ENCODE measurements at regions not wholly inside any gene's neighbourhood (a gene's known extent, or its start where the extent isn't known, plus 50 kb on each side); places are given as distances from the start of the nearest gene placed in this dataset.
"Not testable (repeated sequence)": the region's sequence is repeated elsewhere in the genome, so short reads cannot be mapped to it uniquely, and the experiment has no call there.

DNA sequence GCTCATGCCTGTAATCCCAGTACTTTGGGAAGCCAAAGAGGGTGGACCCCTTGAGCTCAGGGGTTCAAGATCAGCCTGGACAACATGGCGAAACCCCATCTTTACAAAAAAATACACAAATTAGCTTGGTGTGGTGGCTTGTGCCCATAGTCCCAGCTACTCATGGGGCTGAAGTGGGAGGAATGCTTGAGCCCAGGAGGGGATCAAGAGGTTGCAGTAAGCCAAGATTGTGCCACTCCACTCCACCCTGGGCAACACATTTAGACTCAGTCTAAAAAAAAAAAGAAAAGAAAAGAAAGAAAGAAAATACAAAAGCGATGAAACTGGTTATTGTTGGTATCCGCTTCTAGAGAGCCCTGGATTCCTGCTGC lies 597.4 kb downstream of the UQCRFS1 start:
- H3K36me3 ChIP-seq (ENCODE audit: control insufficient read depth in 1 of 2, insufficient read depth in 2 of 2, low read length in 2 of 2): no peaks in the 10 kb centered on the region
- H3K9me3 ChIP-seq (ENCODE audit: control insufficient read depth in 1 of 2, low read length in 2 of 2): peaks cover 16 to 21% of the 10 kb centered on the region in 2 donors
- no peaks in the 10 kb centered on the region for H3K27me3 ChIP-seq (ENCODE audit: control insufficient read depth in 1 of 2, insufficient read depth in 2 of 2, low read length in 2 of 2)
- H3K9ac ChIP-seq (ENCODE audit: low read depth in 1 of 2, low read length in 2 of 2): no peak overlapping the region
- no peak overlapping the region for H3K27ac ChIP-seq (ENCODE audit: low read depth, low read length)
- no peak overlapping the region for H3K4me3 ChIP-seq (ENCODE audit: low read depth in 1 of 2, low read length in 2 of 2)
- H3K4me1 ChIP-seq (ENCODE audit: control insufficient read depth in 1 of 2, insufficient read depth in 2 of 2, low read length in 2 of 2): no peaks in the 10 kb centered on the region

DNA sequence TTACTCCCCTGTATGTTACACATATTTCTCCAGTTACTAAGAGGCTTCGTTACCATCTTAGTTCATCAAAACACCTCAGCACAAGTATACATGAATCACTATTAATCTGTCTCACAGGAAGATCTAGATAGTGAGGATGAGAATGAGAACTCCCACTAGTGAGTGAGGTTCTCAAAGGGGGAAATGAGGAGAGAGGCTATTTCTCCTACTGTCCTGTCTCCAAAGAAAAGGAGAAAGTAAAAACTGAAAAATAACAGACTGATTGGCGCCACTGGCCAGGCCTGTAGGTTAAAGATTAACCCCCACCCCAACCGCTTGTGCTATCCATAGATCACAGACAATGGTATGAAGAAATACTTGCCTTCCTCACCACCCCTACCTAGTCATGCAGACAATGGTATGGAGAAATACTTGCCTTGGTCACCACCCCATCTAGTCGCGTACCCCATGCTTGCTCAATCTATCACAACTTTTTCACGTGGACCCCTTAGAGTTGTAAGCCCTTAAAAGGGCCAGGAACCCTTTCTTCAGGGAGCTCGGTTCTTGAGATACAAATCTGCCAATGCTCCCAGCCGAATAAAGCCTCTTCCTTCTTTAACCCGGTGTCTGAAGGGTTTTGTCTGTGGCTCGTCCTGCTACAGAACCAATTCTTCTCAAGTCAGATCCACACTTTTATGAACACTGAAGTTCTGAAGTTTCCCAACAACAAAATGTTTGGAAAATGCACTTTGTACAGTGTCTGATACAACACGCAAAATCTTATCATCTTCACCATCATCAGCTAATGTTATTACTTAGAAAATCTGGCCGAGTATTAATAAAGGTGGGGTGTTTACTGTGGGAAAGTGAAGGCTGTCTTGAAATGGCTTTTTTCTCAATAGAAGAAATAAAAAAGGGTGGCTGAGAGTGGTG lies 598.1 kb downstream of the UQCRFS1 start:
- H3K9ac ChIP-seq (ENCODE audit: low read depth in 1 of 2, low read length in 2 of 2): no peak overlapping the region
- H3K4me3 ChIP-seq (ENCODE audit: low read depth in 1 of 2, low read length in 2 of 2): no peak overlapping the region
- H3K9me3 ChIP-seq (ENCODE audit: control insufficient read depth in 1 of 2, low read length in 2 of 2): peaks cover 16 to 21% of the 10 kb centered on the region in 2 donors
- no peaks in the 10 kb centered on the region for H3K4me1 ChIP-seq (ENCODE audit: control insufficient read depth in 1 of 2, insufficient read depth in 2 of 2, low read length in 2 of 2)
- no peak overlapping the region for H3K27ac ChIP-seq (ENCODE audit: low read depth, low read length)
- H3K27me3 ChIP-seq (ENCODE audit: control insufficient read depth in 1 of 2, insufficient read depth in 2 of 2, low read length in 2 of 2): no peaks in the 10 kb centered on the region
- H3K36me3 ChIP-seq (ENCODE audit: control insufficient read depth in 1 of 2, insufficient read depth in 2 of 2, low read length in 2 of 2): no peaks in the 10 kb centered on the region

DNA sequence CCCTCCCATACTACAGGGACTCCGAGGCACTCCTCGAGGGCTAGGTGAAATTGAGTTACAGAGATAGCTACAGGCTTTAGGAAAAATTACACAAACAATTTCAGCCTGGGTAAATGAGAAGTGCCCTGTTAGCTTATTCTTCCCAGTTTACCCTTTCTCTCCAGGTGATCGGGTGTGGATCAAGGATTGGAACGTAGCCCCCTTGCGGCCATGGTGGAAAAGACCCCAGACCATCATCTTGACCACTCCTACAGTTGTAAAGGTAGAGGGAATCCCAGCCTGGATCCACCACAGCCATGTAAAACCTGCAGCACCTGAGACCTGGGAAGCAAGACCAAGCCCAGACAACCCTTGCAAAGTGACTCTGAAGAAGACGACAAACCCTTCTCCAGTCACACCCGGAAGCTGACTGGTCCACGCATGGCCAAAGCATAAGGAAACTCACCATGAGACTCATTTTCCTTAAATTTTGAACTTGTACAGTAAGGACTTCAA lies 600.6 kb downstream of the UQCRFS1 start:
- Histone ChIP-seq H3K4me1 (ENCODE audit: control insufficient read depth in 1 of 2, insufficient read depth in 2 of 2, low read length in 2 of 2) (no peaks in the 10 kb centered on the region), H3K36me3 (ENCODE audit: control insufficient read depth in 1 of 2, insufficient read depth in 2 of 2, low read length in 2 of 2) (no peaks in the 10 kb centered on the region), H3K27me3 (ENCODE audit: control insufficient read depth in 1 of 2, insufficient read depth in 2 of 2, low read length in 2 of 2) (no peaks in the 10 kb centered on the region), H3K4me3 (ENCODE audit: low read depth in 1 of 2, low read length in 2 of 2) (no peak overlapping the region), H3K9me3 (ENCODE audit: control insufficient read depth in 1 of 2, low read length in 2 of 2) (peaks cover 21% of the 10 kb centered on the region in 2 donors), H3K27ac (ENCODE audit: low read depth, low read length) (no peak overlapping the region), H3K9ac (ENCODE audit: low read depth in 1 of 2, low read length in 2 of 2) (no peak overlapping the region)

DNA sequence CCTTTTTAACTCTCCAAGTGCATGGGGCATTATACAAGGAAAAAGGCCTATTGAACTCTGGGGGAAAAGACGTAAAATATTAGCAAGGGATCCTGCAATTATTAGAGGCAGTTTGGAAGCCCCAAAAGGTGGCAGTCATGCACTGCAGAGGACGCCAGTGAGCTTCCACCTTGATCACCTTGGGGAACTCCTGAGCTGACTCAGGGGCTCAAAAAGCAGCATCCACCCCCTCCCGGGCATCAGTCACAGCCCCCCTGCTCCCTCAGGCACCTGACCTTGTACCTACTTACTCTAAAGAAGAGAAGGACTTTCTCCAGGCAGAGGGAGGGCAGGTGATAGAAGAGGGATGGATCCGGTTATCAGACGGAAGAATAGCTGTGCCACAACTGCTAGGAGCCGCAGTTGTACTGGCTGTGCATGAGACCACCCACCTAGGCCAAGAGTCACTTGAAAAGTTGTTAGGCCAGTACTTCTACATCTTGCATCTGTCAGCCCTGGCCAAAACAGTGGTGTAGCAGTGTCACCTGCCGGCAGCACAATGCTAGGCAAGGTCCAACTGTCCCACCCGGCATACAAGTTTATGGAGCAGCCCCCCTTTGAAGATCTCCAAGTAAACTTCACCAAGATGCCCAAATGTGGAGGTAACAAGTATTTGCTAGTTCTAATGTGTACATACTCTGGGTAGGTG lies 601.6 kb downstream of the UQCRFS1 start:
- H3K9me3 ChIP-seq (ENCODE audit: control insufficient read depth in 1 of 2, low read length in 2 of 2): peaks cover 27% of the 10 kb centered on the region in 2 donors
- H3K27ac ChIP-seq (ENCODE audit: low read depth, low read length); H3K27me3 ChIP-seq (ENCODE audit: control insufficient read depth in 1 of 2, insufficient read depth in 2 of 2, low read length in 2 of 2); H3K4me3 ChIP-seq (ENCODE audit: low read depth in 1 of 2, low read length in 2 of 2); H3K9ac ChIP-seq (ENCODE audit: low read depth in 1 of 2, low read length in 2 of 2); H3K36me3 ChIP-seq (ENCODE audit: control insufficient read depth in 1 of 2, insufficient read depth in 2 of 2, low read length in 2 of 2); H3K4me1 ChIP-seq (ENCODE audit: control insufficient read depth in 1 of 2, insufficient read depth in 2 of 2, low read length in 2 of 2): not testable (repeated sequence)

DNA sequence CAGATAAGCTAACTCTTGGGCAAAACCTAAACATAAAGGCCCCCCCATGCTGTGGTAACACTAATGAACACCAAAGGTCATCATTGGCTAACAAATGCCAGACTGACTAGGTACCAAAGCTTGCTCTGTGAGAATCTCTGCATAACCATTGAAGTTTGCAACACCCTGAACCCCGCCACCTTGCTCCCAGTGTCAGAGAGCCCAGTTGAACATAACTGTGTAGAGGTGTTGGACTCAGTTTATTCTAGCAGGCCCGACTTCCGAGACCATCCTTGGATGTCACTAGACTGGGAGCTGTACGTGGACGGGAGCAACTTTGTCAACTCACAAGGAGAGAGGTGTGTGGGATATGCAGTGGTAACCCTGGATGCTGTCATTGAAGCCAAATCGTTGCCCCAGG lies 602.2 kb downstream of the UQCRFS1 start:
- Histone ChIP-seq H3K36me3 (ENCODE audit: control insufficient read depth in 1 of 2, insufficient read depth in 2 of 2, low read length in 2 of 2) (no peaks in the 10 kb centered on the region), H3K9ac (ENCODE audit: low read depth in 1 of 2, low read length in 2 of 2) (no peak overlapping the region), H3K4me3 (ENCODE audit: low read depth in 1 of 2, low read length in 2 of 2) (no peak overlapping the region), H3K27ac (ENCODE audit: low read depth, low read length) (no peak overlapping the region), H3K27me3 (ENCODE audit: control insufficient read depth in 1 of 2, insufficient read depth in 2 of 2, low read length in 2 of 2) (no peaks in the 10 kb centered on the region), H3K4me1 (ENCODE audit: control insufficient read depth in 1 of 2, insufficient read depth in 2 of 2, low read length in 2 of 2) (no peaks in the 10 kb centered on the region), H3K9me3 (ENCODE audit: control insufficient read depth in 1 of 2, low read length in 2 of 2) (peaks cover 28 to 33% of the 10 kb centered on the region in 2 donors)

DNA sequence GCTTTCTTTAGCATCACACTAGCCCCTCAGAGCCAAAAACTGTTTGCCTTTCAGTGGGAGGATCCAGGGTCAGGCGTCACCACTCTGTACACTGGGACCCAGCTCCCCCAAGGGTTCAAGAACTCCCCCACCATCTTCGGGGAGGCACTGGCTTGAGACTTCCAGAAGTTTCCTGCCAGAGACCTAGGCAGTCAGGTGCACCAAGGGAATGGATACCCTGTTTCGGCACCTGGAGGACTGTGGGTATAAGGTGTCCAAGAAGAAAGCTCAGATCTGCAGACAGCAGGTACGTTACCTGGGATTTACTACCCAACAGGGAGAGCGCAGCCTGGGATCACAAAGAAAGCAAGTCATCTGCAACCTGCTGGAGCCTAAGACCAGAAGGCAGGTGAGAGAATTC lies 603.0 kb downstream of the UQCRFS1 start:
- H3K27ac ChIP-seq (ENCODE audit: low read depth, low read length): no peak overlapping the region
- H3K4me3 ChIP-seq (ENCODE audit: low read depth in 1 of 2, low read length in 2 of 2): no peak overlapping the region
- H3K36me3 ChIP-seq (ENCODE audit: control insufficient read depth in 1 of 2, insufficient read depth in 2 of 2, low read length in 2 of 2): no peaks in the 10 kb centered on the region
- H3K9ac ChIP-seq (ENCODE audit: low read depth in 1 of 2, low read length in 2 of 2): no peak overlapping the region
- no peaks in the 10 kb centered on the region for H3K4me1 ChIP-seq (ENCODE audit: control insufficient read depth in 1 of 2, insufficient read depth in 2 of 2, low read length in 2 of 2)
- H3K9me3 ChIP-seq (ENCODE audit: control insufficient read depth in 1 of 2, low read length in 2 of 2): peaks cover 26 to 29% of the 10 kb centered on the region in 2 donors
- H3K27me3 ChIP-seq (ENCODE audit: control insufficient read depth in 1 of 2, insufficient read depth in 2 of 2, low read length in 2 of 2): no peaks in the 10 kb centered on the region

DNA sequence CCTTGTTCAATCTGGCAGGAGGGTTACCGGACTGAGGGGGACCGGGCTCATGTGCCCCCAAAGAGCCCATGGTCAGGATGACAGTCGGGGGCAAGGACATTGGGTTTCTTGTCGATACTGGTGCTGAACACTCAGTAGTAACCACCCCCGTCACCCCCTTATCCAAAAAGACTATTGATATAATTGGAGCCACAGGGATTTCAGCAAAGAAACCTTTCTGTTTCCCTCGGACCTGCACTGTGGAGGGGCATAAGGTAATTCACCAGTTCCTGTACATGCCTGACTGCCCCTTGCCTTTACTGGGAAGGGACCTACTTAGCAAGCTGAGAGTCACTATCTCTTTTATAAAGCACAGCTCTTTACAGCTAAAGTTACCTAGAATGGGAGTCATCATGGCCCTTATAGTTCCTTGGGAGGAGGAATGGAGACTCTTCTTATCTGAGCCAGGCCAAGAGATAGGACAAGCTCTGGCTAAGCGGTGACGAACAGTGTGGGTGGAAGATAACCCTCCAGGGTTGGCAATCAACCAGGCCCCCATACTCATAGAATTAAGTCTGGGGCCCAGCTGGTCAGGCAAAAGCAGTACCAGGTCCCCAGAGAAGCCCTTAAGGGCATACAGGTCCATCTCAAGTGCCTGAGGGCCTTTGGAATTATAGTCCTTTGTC lies 603.7 kb downstream of the UQCRFS1 start:
- H3K9me3 ChIP-seq (ENCODE audit: control insufficient read depth in 1 of 2, low read length in 2 of 2): peaks cover 21 to 23% of the 10 kb centered on the region in 2 donors
- no peak overlapping the region for H3K9ac ChIP-seq (ENCODE audit: low read depth in 1 of 2, low read length in 2 of 2)

DNA sequence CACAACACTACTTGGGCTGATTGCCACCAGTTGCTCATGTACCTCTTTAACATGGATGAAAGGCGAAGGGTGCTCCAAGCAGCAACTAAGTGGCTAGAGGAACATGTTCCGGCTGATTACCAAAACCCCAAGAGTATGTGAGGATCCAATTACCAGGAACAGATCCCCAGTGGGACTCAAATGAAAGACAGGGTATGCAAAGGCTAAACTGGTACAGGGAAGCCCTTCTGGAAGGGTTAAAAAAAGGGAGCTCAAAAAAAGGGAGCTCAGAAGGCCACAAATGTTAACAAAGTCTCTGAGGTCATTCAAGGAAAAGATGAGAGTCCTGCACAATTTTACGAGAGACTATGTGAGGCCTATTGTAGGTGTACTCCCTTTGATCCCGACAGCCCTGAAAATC lies 604.7 kb downstream of the UQCRFS1 start:
- Histone ChIP-seq H3K27ac (ENCODE audit: low read depth, low read length) (no peak overlapping the region), H3K4me1 (ENCODE audit: control insufficient read depth in 1 of 2, insufficient read depth in 2 of 2, low read length in 2 of 2) (no peaks in the 10 kb centered on the region), H3K27me3 (ENCODE audit: control insufficient read depth in 1 of 2, insufficient read depth in 2 of 2, low read length in 2 of 2) (no peaks in the 10 kb centered on the region), H3K9me3 (ENCODE audit: control insufficient read depth in 1 of 2, low read length in 2 of 2) (peaks cover 14 to 23% of the 10 kb centered on the region in 2 donors), H3K4me3 (ENCODE audit: low read depth in 1 of 2, low read length in 2 of 2) (no peak overlapping the region), H3K9ac (ENCODE audit: low read depth in 1 of 2, low read length in 2 of 2) (no peak overlapping the region), H3K36me3 (ENCODE audit: control insufficient read depth in 1 of 2, insufficient read depth in 2 of 2, low read length in 2 of 2) (no peaks in the 10 kb centered on the region)

More for the DNA sequence above, 603.7 kb downstream of the UQCRFS1 start:
- Histone ChIP-seq H3K4me1 (ENCODE audit: control insufficient read depth in 1 of 2, insufficient read depth in 2 of 2, low read length in 2 of 2) (no peaks in the 10 kb centered on the region), H3K27ac (ENCODE audit: low read depth, low read length) (no peak overlapping the region), H3K27me3 (ENCODE audit: control insufficient read depth in 1 of 2, insufficient read depth in 2 of 2, low read length in 2 of 2) (no peaks in the 10 kb centered on the region), H3K4me3 (ENCODE audit: low read depth in 1 of 2, low read length in 2 of 2) (no peak overlapping the region), H3K36me3 (ENCODE audit: control insufficient read depth in 1 of 2, insufficient read depth in 2 of 2, low read length in 2 of 2) (no peaks in the 10 kb centered on the region)

DNA sequence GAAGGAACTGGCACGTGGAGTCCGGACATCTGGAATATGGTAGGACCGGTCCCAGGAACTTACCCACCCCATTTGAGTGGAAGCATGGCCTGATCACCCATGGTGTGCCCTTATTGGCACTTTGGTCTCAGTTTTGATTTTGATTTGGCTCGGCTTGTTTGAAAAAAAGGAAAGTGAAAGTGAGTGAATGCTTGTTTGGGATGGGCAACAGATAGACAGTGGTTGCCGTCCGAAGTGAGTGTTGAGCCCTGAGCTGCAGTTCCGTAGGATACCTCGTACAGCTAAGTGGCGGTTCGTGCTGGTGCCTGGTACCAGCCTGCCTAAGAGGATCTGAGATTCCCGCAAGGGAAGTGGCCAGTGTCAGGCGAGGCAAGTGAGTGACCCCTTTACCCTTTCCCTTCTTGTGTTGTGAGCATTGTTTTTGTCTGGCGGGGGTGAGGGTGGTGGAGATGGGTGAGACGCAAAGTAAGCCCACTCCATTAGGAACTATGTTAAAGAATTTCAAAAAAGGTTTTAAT lies 605.8 kb downstream of the UQCRFS1 start:
- Histone ChIP-seq H3K9ac (ENCODE audit: low read depth in 1 of 2, low read length in 2 of 2) (no peak overlapping the region), H3K27me3 (ENCODE audit: control insufficient read depth in 1 of 2, insufficient read depth in 2 of 2, low read length in 2 of 2) (no peaks in the 10 kb centered on the region), H3K4me1 (ENCODE audit: control insufficient read depth in 1 of 2, insufficient read depth in 2 of 2, low read length in 2 of 2) (no peaks in the 10 kb centered on the region), H3K4me3 (ENCODE audit: low read depth in 1 of 2, low read length in 2 of 2) (peak overlapping the region in 1 of 2 donors; percentile 5), H3K9me3 (ENCODE audit: control insufficient read depth in 1 of 2, low read length in 2 of 2) (peaks cover 11 to 23% of the 10 kb centered on the region in 2 donors), H3K27ac (ENCODE audit: low read depth, low read length) (no peak overlapping the region), H3K36me3 (ENCODE audit: control insufficient read depth in 1 of 2, insufficient read depth in 2 of 2, low read length in 2 of 2) (no peaks in the 10 kb centered on the region)
